Thyroid gland (tissue), 4 donors: ENCODE measurements at regions not wholly inside any gene's neighbourhood (a gene's known extent, or its start where the extent isn't known, plus 50 kb on each side); places are given as distances from the start of the nearest gene placed in this dataset.
"Not testable (repeated sequence)": the region's sequence is repeated elsewhere in the genome, so short reads cannot be mapped to it uniquely, and the experiment has no call there.

Source experiments
- DNase-seq, 2 donors: peaks; one replicate each; pipeline ENCODE4 v3.0.0-alpha.2; 2019
- H3K27ac ChIP-seq, 3 donors: fragments of 200-600 bp; sonication (generic); 1 replicate in 2 of 3; 2 replicates in 1 of 3; pipeline ENCODE4 v1.5.1; 2016 to 2019; ENCODE audit warnings: mild to moderate bottlenecking in 1 of 3, moderate library complexity in 1 of 3
- H3K27me3 ChIP-seq: fragments of 200-600 bp; sonication (generic); one replicate; pipeline ENCODE4 v1.5.1; 2019
- H3K36me3 ChIP-seq, 2 donors: fragments of 200-600 bp; sonication (generic); one replicate each; pipeline ENCODE4 v1.5.1; 2016 to 2019
- H3K4me1 ChIP-seq, 2 donors: fragments of 200-600 bp; sonication (generic); one replicate each; pipeline ENCODE4 v1.5.1; 2017 to 2019
- H3K4me3 ChIP-seq, 3 donors: fragments of 200-600 bp; sonication (generic); replicated peaks in 1 of 3; 1 replicate in 2 of 3; 2 replicates in 1 of 3; pipeline ENCODE4 v1.5.1; 2016; ENCODE audit warnings: mild to moderate bottlenecking in 1 of 3
- H3K9me3 ChIP-seq: fragments of 200-600 bp; sonication (generic); one replicate; pipeline ENCODE4 v1.5.1; 2017
- POLR2A ChIP-seq, 2 donors: fragments of 450-650 bp; IDR thresholded peaks; one replicate each; pipeline ENCODE4 v1.6.1; 2017; ENCODE audit warnings: antibody characterized with exemption in 2 of 2, mild to moderate bottlenecking in 2 of 2, moderate library complexity in 1 of 2
- WGBS, 2 donors: methylation state at CpG; one replicate each; pipeline ENCODE4 v1.1.5; 2017; 5-methylcytosine and 5-hydroxymethylcytosine counted together
- intact Hi-C: fragments of 100-400 bp; cut with DNase I; formaldehyde crosslinking; loops from one replicate; pipeline ENCODE4 v1.15.1; 2023
- TF ChIP-seq, protein P1 (sequence below), 6 experiments: fragments of 200-600 bp in 3 of 6; fragments of 450-650 bp in 3 of 6; sonication (generic) in 3 of 6; IDR thresholded peaks; one replicate each; pipeline ENCODE4 v1.5.1; 2016 to 2019; ENCODE audit warnings: antibody characterized with exemption in 6 of 6, mild to moderate bottlenecking in 2 of 6, inconsistent platforms in 1 of 6, moderate library complexity in 1 of 6

DNA sequence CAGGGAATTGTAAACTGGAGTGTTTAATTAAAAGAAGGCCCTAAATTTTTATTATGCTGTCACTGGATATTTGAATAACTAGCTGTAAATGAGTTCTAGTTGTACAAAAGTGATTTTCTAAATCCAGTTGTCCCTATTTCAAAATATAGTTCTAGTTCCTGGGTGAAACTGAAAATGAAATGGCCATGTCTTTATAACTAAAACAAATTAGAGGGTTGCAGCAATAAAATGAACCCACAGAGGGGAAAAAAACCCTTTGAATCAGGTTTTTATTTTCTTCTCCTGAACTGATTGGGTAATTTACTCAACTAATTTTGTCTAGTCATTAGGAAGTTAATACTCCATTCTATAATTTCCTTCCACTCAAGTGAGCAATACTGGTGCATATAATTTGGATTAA, 55.6 kb upstream of the MAP4K3 start:
- Histone ChIP-seq H3K36me3 (no peaks in the 10 kb centered on the region), H3K4me1 (peaks cover 0 to 6% of the 10 kb centered on the region in 2 donors), H3K9me3 (no peaks in the 10 kb centered on the region), H3K4me3 (no peak overlapping the region), H3K27me3 (no peaks in the 10 kb centered on the region), H3K27ac (no peak overlapping the region)
- DNase-seq: no peak
- intact Hi-C loops: no loop called here
- no peak for TF ChIP-seq POLR2A (IDR thresholded peaks at IDR 0.05)
- TF ChIP-seq, protein P1, sequence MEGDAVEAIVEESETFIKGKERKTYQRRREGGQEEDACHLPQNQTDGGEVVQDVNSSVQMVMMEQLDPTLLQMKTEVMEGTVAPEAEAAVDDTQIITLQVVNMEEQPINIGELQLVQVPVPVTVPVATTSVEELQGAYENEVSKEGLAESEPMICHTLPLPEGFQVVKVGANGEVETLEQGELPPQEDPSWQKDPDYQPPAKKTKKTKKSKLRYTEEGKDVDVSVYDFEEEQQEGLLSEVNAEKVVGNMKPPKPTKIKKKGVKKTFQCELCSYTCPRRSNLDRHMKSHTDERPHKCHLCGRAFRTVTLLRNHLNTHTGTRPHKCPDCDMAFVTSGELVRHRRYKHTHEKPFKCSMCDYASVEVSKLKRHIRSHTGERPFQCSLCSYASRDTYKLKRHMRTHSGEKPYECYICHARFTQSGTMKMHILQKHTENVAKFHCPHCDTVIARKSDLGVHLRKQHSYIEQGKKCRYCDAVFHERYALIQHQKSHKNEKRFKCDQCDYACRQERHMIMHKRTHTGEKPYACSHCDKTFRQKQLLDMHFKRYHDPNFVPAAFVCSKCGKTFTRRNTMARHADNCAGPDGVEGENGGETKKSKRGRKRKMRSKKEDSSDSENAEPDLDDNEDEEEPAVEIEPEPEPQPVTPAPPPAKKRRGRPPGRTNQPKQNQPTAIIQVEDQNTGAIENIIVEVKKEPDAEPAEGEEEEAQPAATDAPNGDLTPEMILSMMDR (IDR thresholded peaks at IDR 0.05): no peak

DNA sequence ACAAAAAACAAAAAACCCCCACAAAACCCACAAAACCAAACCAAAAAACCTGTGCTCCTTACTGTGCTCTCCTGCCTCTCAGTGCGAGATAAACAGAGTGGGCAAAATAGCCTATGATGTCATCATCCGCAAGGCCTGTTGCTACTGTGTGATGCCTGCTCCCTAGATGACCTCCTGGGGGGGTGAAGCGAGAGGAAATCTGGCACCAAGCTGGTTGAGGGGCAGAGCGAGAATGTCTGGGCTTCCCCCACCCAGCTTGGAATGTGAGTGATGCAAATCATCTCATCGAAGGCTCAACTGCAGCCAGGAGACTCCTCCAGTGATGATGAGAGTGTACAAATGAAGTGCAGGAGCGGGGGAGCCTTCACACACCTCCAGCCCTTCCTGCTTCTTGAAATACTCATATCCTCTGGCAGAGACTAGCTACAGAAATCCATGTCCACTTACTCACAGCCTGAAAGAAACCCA, 57.7 kb upstream of the MAP4K3 start:
- no peaks in the 10 kb centered on the region for H3K27me3 ChIP-seq
- peaks cover 0 to 6% of the 10 kb centered on the region in 2 donors for H3K4me1 ChIP-seq
- H3K36me3 ChIP-seq: no peaks in the 10 kb centered on the region
- 51 to 56% methylated on average over 6 of the region's 6 CpGs for WGBS, 2 donors
- H3K9me3 ChIP-seq: no peaks in the 10 kb centered on the region
- no peak overlapping the region for H3K4me3 ChIP-seq
- TF ChIP-seq, protein P1 (IDR thresholded peaks at IDR 0.05): no peak
- no peak for TF ChIP-seq POLR2A (IDR thresholded peaks at IDR 0.05)
- H3K27ac ChIP-seq: no peak overlapping the region
- DNase-seq: peak in 1 of 2 donors; percentile 27
- intact Hi-C loops: no loop called here

DNA sequence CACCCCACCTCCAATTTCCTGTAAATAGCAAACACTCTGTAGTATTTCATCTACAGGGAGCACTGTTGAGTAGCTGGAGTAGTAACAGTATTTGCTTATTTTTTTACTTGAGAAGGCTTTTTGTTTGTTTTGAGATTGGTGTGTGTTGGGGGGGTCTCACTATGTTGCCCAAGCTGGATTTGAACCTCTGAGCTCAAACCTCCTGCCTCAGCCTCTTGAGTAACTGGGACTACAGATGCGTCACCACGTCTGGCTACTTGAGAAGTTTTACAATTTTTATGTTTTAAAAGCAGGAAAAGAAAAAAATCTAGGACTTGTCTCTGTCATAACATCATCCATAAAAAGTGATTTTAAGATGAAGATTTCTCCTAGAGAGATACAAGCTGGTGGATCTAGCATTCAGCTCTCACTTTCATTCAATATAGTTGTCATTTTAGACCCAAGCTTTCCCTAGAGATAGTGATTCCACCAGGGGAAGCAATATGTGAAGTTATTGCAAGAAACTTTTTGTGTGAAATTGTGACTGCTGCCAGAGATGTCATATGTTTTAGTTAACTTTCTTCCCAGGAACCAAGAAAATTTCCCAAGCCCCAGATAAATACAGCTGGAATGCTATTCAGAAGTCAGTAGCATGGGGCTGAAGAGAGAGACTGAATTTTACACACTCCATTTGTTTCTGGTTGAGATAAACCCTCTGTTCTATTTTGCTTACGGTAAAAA, 60.2 kb upstream of the MAP4K3 start:
- Histone ChIP-seq H3K4me1 (peaks cover 8 to 15% of the 10 kb centered on the region in 2 donors), H3K27ac (peak overlapping the region in 1 of 3 donors; percentile 6)
- DNase-seq: no peak

DNA sequence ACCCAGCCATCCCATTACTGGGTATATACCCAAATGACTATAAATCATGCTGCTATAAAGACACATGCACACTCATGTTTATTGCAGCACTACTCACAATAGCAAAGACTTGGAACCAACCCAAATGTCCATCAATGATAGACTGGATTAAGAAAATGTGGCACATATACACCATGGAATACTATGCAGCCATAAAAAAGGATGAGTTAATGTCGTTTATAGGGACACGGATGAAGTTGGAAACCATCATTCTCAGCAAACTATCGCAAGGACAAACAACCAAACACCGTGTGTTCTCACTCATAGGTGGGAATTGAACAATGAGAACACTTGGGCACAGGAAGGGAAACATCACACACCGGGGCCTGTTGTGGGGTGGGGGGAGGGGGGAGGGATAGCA, 61.1 kb upstream of the MAP4K3 start:
- H3K4me1 ChIP-seq: peaks cover 8 to 22% of the 10 kb centered on the region in 2 donors
- H3K27ac ChIP-seq, H3K36me3 ChIP-seq, H3K4me3 ChIP-seq, intact Hi-C loops, H3K27me3 ChIP-seq, H3K9me3 ChIP-seq, DNase-seq: not testable (repeated sequence)
- WGBS, 2 donors: 93 to 99% methylated on average over 5 of the region's 5 CpGs

More for the DNA sequence above, 60.2 kb upstream of the MAP4K3 start:
- Histone ChIP-seq H3K36me3 (no peaks in the 10 kb centered on the region), H3K27me3 (no peaks in the 10 kb centered on the region), H3K9me3 (no peaks in the 10 kb centered on the region), H3K4me3 (no peak overlapping the region)
- 74 to 77% methylated on average over 3 of the region's 3 CpGs for WGBS, 2 donors
- intact Hi-C loops: no loop called here
- no peak for TF ChIP-seq POLR2A (IDR thresholded peaks at IDR 0.05)
- TF ChIP-seq, protein P1 (IDR thresholded peaks at IDR 0.05): no peak

DNA sequence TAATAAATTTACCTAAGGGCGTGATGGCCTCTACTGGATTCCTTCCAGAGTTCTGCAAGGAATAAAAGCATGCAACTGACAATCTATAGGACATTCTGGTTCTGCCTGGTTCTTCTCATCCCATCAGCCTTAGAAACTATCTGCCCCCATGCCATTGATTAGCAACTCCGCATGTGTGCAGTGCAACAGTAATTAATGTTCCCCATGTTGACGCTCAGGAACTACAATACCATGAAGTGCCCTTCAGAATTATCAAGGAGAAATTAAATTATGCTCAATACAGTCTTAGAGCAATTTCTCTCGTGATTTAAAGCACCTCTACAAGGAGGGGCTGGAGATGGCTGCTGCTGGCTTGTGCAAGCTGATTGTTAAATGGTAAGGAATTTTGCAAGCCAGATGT, 61.7 kb upstream of the MAP4K3 start:
- H3K4me1 ChIP-seq: peaks cover 8 to 25% of the 10 kb centered on the region in 2 donors
- WGBS, 2 donors: 94 to 96% methylated on average over 4 of the region's 4 CpGs
- H3K4me3 ChIP-seq: no peak overlapping the region
- TF ChIP-seq, protein P1 (IDR thresholded peaks at IDR 0.05): no peak
- TF ChIP-seq POLR2A (IDR thresholded peaks at IDR 0.05): no peak
- no peaks in the 10 kb centered on the region for H3K27me3 ChIP-seq
- no peaks in the 10 kb centered on the region for H3K36me3 ChIP-seq
- no peak for DNase-seq
- H3K9me3 ChIP-seq: no peaks in the 10 kb centered on the region
- intact Hi-C loops: no loop called here
- H3K27ac ChIP-seq: no peak overlapping the region
